NCI-H748 (cell line): ENCODE measurements at regions not wholly inside any gene's neighbourhood (a gene's known extent, or its start where the extent isn't known, plus 50 kb on each side); places are given as distances from the start of the nearest gene placed in this dataset.
A peak's percentile ranks its signal among the peaks of the same experiment; 100 is the strongest.

Experiments used
- DNase-seq: peaks from one replicate; lab custom pipeline; 2025; ENCODE audit not compliant: unreplicated experiment; lab: John Stamatoyannopoulos, UW

GRCh38 chr3:186413615-186414415 is 51.8 kb upstream of the DGKG start:
- peak; percentile 13 for DNase-seq

DNA sequence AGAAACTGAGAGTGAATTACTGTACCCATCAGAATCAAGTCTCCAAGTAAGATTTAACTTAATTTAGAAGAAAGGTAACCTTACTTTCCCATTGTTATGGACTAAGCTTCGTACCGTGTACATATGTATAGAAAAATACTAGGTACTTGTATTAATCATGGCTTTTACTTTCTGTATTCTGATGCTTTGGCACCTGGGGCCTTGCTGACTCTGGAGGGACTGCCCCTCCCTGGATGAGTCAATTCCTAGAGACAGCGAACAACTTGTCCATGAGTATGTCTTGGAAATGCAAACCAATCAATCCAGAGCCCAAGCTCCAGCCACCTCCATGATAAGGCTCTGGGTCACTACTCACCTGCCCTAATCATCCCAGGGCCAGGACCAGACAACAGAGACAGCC is 50.0 kb upstream of the DGKG start:
- no peak for DNase-seq
